ENCODE measurements at regions not wholly inside any gene's neighbourhood (a gene's known extent, or its start where the extent isn't known, plus 50 kb on each side); places are given as distances from the start of the nearest gene placed in this dataset.

DNA sequence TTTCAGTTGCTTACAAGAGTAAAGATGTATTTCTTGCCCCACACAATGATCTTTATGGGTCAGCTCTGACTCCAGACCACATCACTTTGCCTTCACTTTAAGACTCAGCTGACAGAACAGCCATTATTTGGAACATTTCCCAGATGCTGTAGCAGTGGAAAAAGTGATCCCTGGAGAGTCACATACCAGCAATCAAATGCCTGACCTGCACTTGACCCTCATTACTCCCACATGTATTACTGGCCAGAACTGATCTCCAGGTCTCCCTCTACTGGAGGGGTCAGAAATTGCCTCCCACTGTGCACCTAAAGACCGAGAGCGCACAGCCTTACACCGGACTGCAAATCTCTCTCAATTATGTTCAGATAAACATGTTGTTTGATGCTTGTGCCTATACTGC lies 88.6 kb upstream of the ZNF385D start:
- DNase-seq (ENCODE audit: low spot score) (no peak), FAIRE-seq (no peak)
- CTCF ChIA-PET (ENCODE audit: low intra/inter-chr PET ratio, low total read pairs) = no interaction called here

More for the DNA sequence above, 88.6 kb upstream of the ZNF385D start:
- Histone ChIP-seq H3K27ac (ENCODE audit: extremely low read length, insufficient read depth, low read length) (no peak overlapping the region), H3K4me2 (ENCODE audit: low read depth, low read length) (no peak overlapping the region), H2AFZ (ENCODE audit: low read length) (no peak overlapping the region), H3K4me3 (replicated peaks in 1 of 3; ENCODE audit: insufficient read depth in 1 of 3, low read depth in 2 of 3, low read length in 3 of 3) (no peak overlapping the region), H3K9ac (ENCODE audit: insufficient read depth, low read depth, low read length) (no peak overlapping the region), H3K79me2 (ENCODE audit: insufficient read depth, low read length) (no peaks in the 10 kb centered on the region), H3K27me3 (ENCODE audit: control insufficient read depth in 1 of 2, insufficient read depth in 2 of 2, low read length in 2 of 2) (no peaks in the 10 kb centered on the region), H3K4me1 (ENCODE audit: insufficient read depth, low read length) (no peaks in the 10 kb centered on the region), H3K36me3 (replicated peaks in 1 of 2; ENCODE audit: control insufficient read depth in 1 of 2, insufficient read depth in 2 of 2, low read length in 2 of 2) (no peaks in the 10 kb centered on the region), H4K20me1 (ENCODE audit: insufficient read depth, low read length) (no peaks in the 10 kb centered on the region), H3K9me3 (ENCODE audit: low read length) (no peaks in the 10 kb centered on the region)
- in situ Hi-C loops (cut with HindIII; ENCODE audit: extremely low pct_ligation_motif_present, low pct_unique_long_range_greater_than_20kb) (no loop called here), intact Hi-C loops (cut with micrococcal nuclease; ENCODE audit: unreplicated experiment) (no loop called here)
- TF ChIP-seq FOXM1 (CRISPR knock-in tag; IDR thresholded peaks at IDR 0.05) (no peak), ZNF672 (CRISPR knock-in tag; IDR thresholded peaks at IDR 0.05) (no peak), SMARCC2 (IDR thresholded peaks at IDR 0.05) (no peak), ZNF235 (CRISPR knock-in tag; IDR thresholded peaks at IDR 0.05; ENCODE audit: borderline replicate concordance) (no peak), ZNF776 (CRISPR knock-in tag; IDR thresholded peaks at IDR 0.05) (no peak), HNRNPL (IDR thresholded peaks at IDR 0.05; ENCODE audit: low read depth, low read length) (no peak)
- TF ChIP-seq, protein P1, sequence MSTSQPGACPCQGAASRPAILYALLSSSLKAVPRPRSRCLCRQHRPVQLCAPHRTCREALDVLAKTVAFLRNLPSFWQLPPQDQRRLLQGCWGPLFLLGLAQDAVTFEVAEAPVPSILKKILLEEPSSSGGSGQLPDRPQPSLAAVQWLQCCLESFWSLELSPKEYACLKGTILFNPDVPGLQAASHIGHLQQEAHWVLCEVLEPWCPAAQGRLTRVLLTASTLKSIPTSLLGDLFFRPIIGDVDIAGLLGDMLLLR (CRISPR knock-in tag; IDR thresholded peaks at IDR 0.05) = no peak
- TF ChIP-seq, protein P2, sequence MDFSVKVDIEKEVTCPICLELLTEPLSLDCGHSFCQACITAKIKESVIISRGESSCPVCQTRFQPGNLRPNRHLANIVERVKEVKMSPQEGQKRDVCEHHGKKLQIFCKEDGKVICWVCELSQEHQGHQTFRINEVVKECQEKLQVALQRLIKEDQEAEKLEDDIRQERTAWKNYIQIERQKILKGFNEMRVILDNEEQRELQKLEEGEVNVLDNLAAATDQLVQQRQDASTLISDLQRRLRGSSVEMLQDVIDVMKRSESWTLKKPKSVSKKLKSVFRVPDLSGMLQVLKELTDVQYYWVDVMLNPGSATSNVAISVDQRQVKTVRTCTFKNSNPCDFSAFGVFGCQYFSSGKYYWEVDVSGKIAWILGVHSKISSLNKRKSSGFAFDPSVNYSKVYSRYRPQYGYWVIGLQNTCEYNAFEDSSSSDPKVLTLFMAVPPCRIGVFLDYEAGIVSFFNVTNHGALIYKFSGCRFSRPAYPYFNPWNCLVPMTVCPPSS (IDR thresholded peaks at IDR 0.05) = no peak
- TF ChIP-seq, protein P3, sequence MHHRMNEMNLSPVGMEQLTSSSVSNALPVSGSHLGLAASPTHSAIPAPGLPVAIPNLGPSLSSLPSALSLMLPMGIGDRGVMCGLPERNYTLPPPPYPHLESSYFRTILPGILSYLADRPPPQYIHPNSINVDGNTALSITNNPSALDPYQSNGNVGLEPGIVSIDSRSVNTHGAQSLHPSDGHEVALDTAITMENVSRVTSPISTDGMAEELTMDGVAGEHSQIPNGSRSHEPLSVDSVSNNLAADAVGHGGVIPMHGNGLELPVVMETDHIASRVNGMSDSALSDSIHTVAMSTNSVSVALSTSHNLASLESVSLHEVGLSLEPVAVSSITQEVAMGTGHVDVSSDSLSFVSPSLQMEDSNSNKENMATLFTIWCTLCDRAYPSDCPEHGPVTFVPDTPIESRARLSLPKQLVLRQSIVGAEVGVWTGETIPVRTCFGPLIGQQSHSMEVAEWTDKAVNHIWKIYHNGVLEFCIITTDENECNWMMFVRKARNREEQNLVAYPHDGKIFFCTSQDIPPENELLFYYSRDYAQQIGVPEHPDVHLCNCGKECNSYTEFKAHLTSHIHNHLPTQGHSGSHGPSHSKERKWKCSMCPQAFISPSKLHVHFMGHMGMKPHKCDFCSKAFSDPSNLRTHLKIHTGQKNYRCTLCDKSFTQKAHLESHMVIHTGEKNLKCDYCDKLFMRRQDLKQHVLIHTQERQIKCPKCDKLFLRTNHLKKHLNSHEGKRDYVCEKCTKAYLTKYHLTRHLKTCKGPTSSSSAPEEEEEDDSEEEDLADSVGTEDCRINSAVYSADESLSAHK (CRISPR knock-in tag; IDR thresholded peaks at IDR 0.05; ENCODE audit: borderline replicate concordance) = no peak
- TF ChIP-seq, protein P4, sequence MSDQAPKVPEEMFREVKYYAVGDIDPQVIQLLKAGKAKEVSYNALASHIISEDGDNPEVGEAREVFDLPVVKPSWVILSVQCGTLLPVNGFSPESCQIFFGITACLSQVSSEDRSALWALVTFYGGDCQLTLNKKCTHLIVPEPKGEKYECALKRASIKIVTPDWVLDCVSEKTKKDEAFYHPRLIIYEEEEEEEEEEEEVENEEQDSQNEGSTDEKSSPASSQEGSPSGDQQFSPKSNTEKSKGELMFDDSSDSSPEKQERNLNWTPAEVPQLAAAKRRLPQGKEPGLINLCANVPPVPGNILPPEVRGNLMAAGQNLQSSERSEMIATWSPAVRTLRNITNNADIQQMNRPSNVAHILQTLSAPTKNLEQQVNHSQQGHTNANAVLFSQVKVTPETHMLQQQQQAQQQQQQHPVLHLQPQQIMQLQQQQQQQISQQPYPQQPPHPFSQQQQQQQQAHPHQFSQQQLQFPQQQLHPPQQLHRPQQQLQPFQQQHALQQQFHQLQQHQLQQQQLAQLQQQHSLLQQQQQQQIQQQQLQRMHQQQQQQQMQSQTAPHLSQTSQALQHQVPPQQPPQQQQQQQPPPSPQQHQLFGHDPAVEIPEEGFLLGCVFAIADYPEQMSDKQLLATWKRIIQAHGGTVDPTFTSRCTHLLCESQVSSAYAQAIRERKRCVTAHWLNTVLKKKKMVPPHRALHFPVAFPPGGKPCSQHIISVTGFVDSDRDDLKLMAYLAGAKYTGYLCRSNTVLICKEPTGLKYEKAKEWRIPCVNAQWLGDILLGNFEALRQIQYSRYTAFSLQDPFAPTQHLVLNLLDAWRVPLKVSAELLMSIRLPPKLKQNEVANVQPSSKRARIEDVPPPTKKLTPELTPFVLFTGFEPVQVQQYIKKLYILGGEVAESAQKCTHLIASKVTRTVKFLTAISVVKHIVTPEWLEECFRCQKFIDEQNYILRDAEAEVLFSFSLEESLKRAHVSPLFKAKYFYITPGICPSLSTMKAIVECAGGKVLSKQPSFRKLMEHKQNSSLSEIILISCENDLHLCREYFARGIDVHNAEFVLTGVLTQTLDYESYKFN (CRISPR knock-in tag; conservative IDR thresholded peaks at IDR 0.05) = no peak
- TF ChIP-seq, protein P5, sequence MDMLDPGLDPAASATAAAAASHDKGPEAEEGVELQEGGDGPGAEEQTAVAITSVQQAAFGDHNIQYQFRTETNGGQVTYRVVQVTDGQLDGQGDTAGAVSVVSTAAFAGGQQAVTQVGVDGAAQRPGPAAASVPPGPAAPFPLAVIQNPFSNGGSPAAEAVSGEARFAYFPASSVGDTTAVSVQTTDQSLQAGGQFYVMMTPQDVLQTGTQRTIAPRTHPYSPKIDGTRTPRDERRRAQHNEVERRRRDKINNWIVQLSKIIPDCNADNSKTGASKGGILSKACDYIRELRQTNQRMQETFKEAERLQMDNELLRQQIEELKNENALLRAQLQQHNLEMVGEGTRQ (IDR thresholded peaks at IDR 0.05; ENCODE audit: low read depth, low read length) = no peak
- TF ChIP-seq, protein P5 (CRISPR knock-in tag; IDR thresholded peaks at IDR 0.05; ENCODE audit: borderline replicate concordance) = no peak
- ATAC-seq = no peak
- POLR2A ChIA-PET = no interaction called here
- 54% methylated on average over 3 of the region's 3 CpGs for WGBS (ENCODE audit: low lambda C conversion rate)
- no TSS peak for BruUV-seq (replicated peaks)

All from HepG2 (cell line).